CD1c-positive myeloid dendritic cell (primary cell): ENCODE measurements at regions not wholly inside any gene's neighbourhood (a gene's known extent, or its start where the extent isn't known, plus 50 kb on each side); places are given as distances from the start of the nearest gene placed in this dataset.

Experiments
- DNase-seq: peaks from one replicate; pipeline ENCODE4 v3.0.0-alpha.2; 2016; ENCODE audit errors: extremely low spot score

GRCh38 chr9:13597004-13597403, 317.5 kb upstream of the MPDZ start:
- no peak for DNase-seq

GRCh38 chr9:13596383-13596970, 317.0 kb upstream of the MPDZ start:
- no peak for DNase-seq

- DNase-seq: no peak
These were observed 311.5 kb upstream of the MPDZ start for GRCh38 chr9:13590996-13591395.

GRCh38 chr9:13589034-13589737, 309.7 kb upstream of the MPDZ start:
- no peak for DNase-seq

GRCh38 chr9:13588151-13589033, 308.9 kb upstream of the MPDZ start:
- DNase-seq: no peak

GRCh38 chr9:13587571-13587970, 308.1 kb upstream of the MPDZ start:
- no peak for DNase-seq

- DNase-seq: no peak
These were observed 307.3 kb upstream of the MPDZ start for GRCh38 chr9:13586587-13587374.

GRCh38 chr9:13580760-13581159, 301.3 kb upstream of the MPDZ start:
- DNase-seq: no peak

- no peak for DNase-seq
These were observed 300.6 kb upstream of the MPDZ start for GRCh38 chr9:13580131-13580530.

- no peak for DNase-seq
These were observed 296.6 kb upstream of the MPDZ start for GRCh38 chr9:13576101-13576500.

- DNase-seq: no peak
These were observed 296.1 kb upstream of the MPDZ start for GRCh38 chr9:13575558-13575957.

GRCh38 chr9:13570068-13570974, 290.8 kb upstream of the MPDZ start:
- DNase-seq: no peak

- no peak for DNase-seq
These were observed 290.1 kb upstream of the MPDZ start for GRCh38 chr9:13569602-13570067.

- DNase-seq: no peak
These were observed 289.5 kb upstream of the MPDZ start for GRCh38 chr9:13568841-13569601.

GRCh38 chr9:13568405-13568804, 288.9 kb upstream of the MPDZ start:
- DNase-seq: no peak

- DNase-seq: no peak
These were observed 288.3 kb upstream of the MPDZ start for GRCh38 chr9:13567833-13568232.

- DNase-seq: no peak
These were observed 278.3 kb upstream of the MPDZ start for GRCh38 chr9:13557746-13558145.

GRCh38 chr9:13556656-13557055, 277.2 kb upstream of the MPDZ start:
- DNase-seq: no peak

GRCh38 chr9:13555989-13556500, 276.6 kb upstream of the MPDZ start:
- no peak for DNase-seq

GRCh38 chr9:13555516-13555915, 276.0 kb upstream of the MPDZ start:
- no peak for DNase-seq
